K562 (cell line): ENCODE measurements at regions not wholly inside any gene's neighbourhood (a gene's known extent, or its start where the extent isn't known, plus 50 kb on each side); places are given as distances from the start of the nearest gene placed in this dataset.

Source experiments
- ATAC-seq: fragments of 200-7000 bp; cut with Tn5 transposase; 3 replicates; pipeline ENCODE4 v1.9.1; 2020; ENCODE audit warnings: moderate library complexity
- BruUV-seq: library from RNA; stranded (reverse); fragments of 400-500 nt; replicated peaks from 2 replicates; lab custom pipeline; 2021; lab: Mats Ljungman, UMichigan
- CTCF ChIA-PET: fragments of 300-600 bp; formaldehyde crosslinking; extraction: SDS; loops from one replicate; lab custom pipeline; 2021; ENCODE audit warnings: low intra/inter-chr PET ratio; lab: Yijun Ruan, JAX
- POLR2A ChIA-PET: fragments of 300-600, 350-650 bp; sonication (Branson Sonifier 250); formaldehyde crosslinking; extraction: SDS; loops from one replicate; lab custom pipeline; 2021; ENCODE audit warnings: antibody characterized with exemption, inconsistent platforms; lab: Yijun Ruan, JAX
- DNase-seq, 4 experiments: peaks; one replicate each; pipeline versions ENCODE4 v3.0.0 to v3.0.0-alpha.2; 2011 to 2018; ENCODE audit warnings: low spot score in 3 of 4, mixed read lengths in 3 of 4; ENCODE audit errors: extremely low read depth in 1 of 4
- FAIRE-seq: peaks from 2 replicates; lab custom pipeline; 2011; peaks lifted over from hg19 to GRCh38; lab: Jason Lieb, UNC
- H2AFZ ChIP-seq: 2 replicates; pipeline ENCODE4 v1.6.0; 2011; ENCODE audit warnings: low read depth, low read length, control low read depth, inconsistent platforms
- H3K27ac ChIP-seq: fragments of 200-600 bp; 3 replicates; pipeline ENCODE4 v1.8.0; 2011; ENCODE audit warnings: low read depth, mild to moderate bottlenecking, control low read depth, inconsistent platforms, low read length, moderate library complexity, mixed read lengths; ENCODE audit errors: extremely low read depth
- H3K27me3 ChIP-seq, 2 experiments: fragments of 300-600 bp in 1 of 2; 2 replicates in 1 of 2; 3 replicates in 1 of 2; pipeline versions ENCODE4 v1.6.0 to v1.8.0; 2011; ENCODE audit warnings: inconsistent platforms in 2 of 2, low read length in 2 of 2, mild to moderate bottlenecking in 1 of 2, mixed read lengths in 1 of 2, moderate library complexity in 1 of 2; ENCODE audit not compliant: control insufficient read depth in 2 of 2, insufficient read depth in 2 of 2
- H3K36me3 ChIP-seq: fragments of 300-600 bp; 3 replicates; pipeline ENCODE4 v1.8.0; 2011; ENCODE audit warnings: mild to moderate bottlenecking, low read length, inconsistent platforms; ENCODE audit not compliant: control insufficient read depth, insufficient read depth
- H3K4me1 ChIP-seq, 2 experiments: fragments of 200-600 bp in 1 of 2; replicated peaks in 1 of 2; 2 replicates in 1 of 2; 3 replicates in 1 of 2; pipeline versions ENCODE4 v1.5.1 to v1.8.0; 2011; ENCODE audit warnings: inconsistent platforms in 2 of 2, low read length in 2 of 2, mild to moderate bottlenecking in 1 of 2, mixed read lengths in 1 of 2, moderate library complexity in 1 of 2; ENCODE audit not compliant: control insufficient read depth in 2 of 2, insufficient read depth in 2 of 2
- H3K4me2 ChIP-seq: 2 replicates; pipeline ENCODE4 v1.6.1; 2011; ENCODE audit warnings: low read length, control low read depth, inconsistent platforms, mixed read lengths; ENCODE audit not compliant: insufficient read depth
- H3K4me3 ChIP-seq: fragments of 200-600 bp; sonication (generic), shearing (Covaris generic); 2 replicates; pipeline ENCODE4 v1.5.1; 2016; ENCODE audit warnings: control low read depth, inconsistent platforms
- H3K79me2 ChIP-seq: fragments of 200-600 bp; 3 replicates; pipeline ENCODE4 v1.8.0; 2011; ENCODE audit warnings: low read length, inconsistent platforms; ENCODE audit not compliant: control insufficient read depth, insufficient read depth
- H3K9ac ChIP-seq, 2 experiments: 2 replicates each; pipeline versions ENCODE4 v1.6.0 to v1.6.1; 2011; ENCODE audit warnings: low read depth in 2 of 2, low read length in 2 of 2, control low read depth in 1 of 2, inconsistent platforms in 1 of 2, mild to moderate bottlenecking in 1 of 2, mixed read lengths in 1 of 2; ENCODE audit not compliant: insufficient read depth in 1 of 2
- H3K9me1 ChIP-seq: one replicate; pipeline ENCODE4 v1.6.0; 2011; ENCODE audit warnings: inconsistent platforms, mild to moderate bottlenecking, low read length, moderate library complexity; ENCODE audit not compliant: control insufficient read depth, insufficient read depth
- H3K9me3 ChIP-seq: replicated peaks from 2 replicates; pipeline ENCODE4 v1.5.1; 2011; ENCODE audit warnings: low read depth, low read length, inconsistent platforms; ENCODE audit not compliant: control insufficient read depth, insufficient read depth
- H4K20me1 ChIP-seq: replicated peaks from 2 replicates; pipeline ENCODE4 v1.6.1; 2011; ENCODE audit warnings: low read length, inconsistent platforms, mixed read lengths; ENCODE audit not compliant: control insufficient read depth, insufficient read depth
- MAFK ChIP-seq: IDR thresholded peaks from 2 replicates; pipeline ENCODE4 v1.6.1; 2011; ENCODE audit warnings: low read length, improper control_type of control experiment
- OTX1 ChIP-seq: fragments of 450-650 bp; formaldehyde crosslinking; IDR thresholded peaks from 2 replicates; pipeline ENCODE4 v1.4.0; 2022; ENCODE audit warnings: mild to moderate bottlenecking
- RBM14 ChIP-seq: fragments of 200-400 bp; formaldehyde crosslinking; IDR thresholded peaks from 2 replicates; pipeline ENCODE4 v1.6.1; 2018; ENCODE audit warnings: low read depth, mild to moderate bottlenecking, low read length, moderate library complexity, borderline replicate concordance; ENCODE audit not compliant: insufficient read depth
- RBM25 ChIP-seq: fragments of 200-400 bp; formaldehyde crosslinking; IDR thresholded peaks from 2 replicates; pipeline ENCODE4 v1.6.1; 2018; ENCODE audit warnings: low read length, low read depth, moderate library complexity; ENCODE audit not compliant: severe bottlenecking
- SIRT6 ChIP-seq: IDR thresholded peaks from one replicate; pipeline ENCODE4 v1.6.1; 2012; ENCODE audit warnings: low read depth, mild to moderate bottlenecking, control low read depth, inconsistent platforms, low read length, moderate library complexity
- SREBF2 ChIP-seq: sonication (generic); formaldehyde crosslinking; IDR thresholded peaks from 2 replicates; pipeline ENCODE4 v1.4.0; 2020; ENCODE audit warnings: mild to moderate bottlenecking, missing genetic modification reagents
- TAF7 ChIP-seq: fragments of 450-650 bp; IDR thresholded peaks from 2 replicates; pipeline ENCODE4 v1.6.1; 2016; ENCODE audit warnings: missing genetic modification characterization, missing compliant biosample characterization
- ZKSCAN1 ChIP-seq: fragments of 150-350 bp; IDR thresholded peaks from 2 replicates; pipeline ENCODE4 v1.6.1; 2016; ENCODE audit warnings: low read depth, low read length
- ZNF12 ChIP-seq: sonication (generic); formaldehyde crosslinking; IDR thresholded peaks from 2 replicates; pipeline ENCODE4 v1.4.0; 2020; ENCODE audit warnings: mild to moderate bottlenecking, missing genetic modification reagents
- ZNF212 ChIP-seq: fragments of 450-650 bp; formaldehyde crosslinking; IDR thresholded peaks from 2 replicates; pipeline ENCODE4 v1.4.0; 2020; ENCODE audit warnings: mild to moderate bottlenecking
- ZNF444 ChIP-seq: fragments of 250-450 bp; sonication (Bioruptor Pico); IDR thresholded peaks from 2 replicates; pipeline ENCODE4 v1.4.0; 2020; ENCODE audit warnings: mild to moderate bottlenecking, moderate library complexity
- WGBS: fragments of 100-300 bp; shearing (Covaris generic); methylation state at CpG from one replicate; pipeline ENCODE4 v1.1.6; 2016; ENCODE audit warnings: low coverage, mixed read lengths; ENCODE audit not compliant: insufficient coverage; ENCODE audit errors: missing lambda C conversion rate; 5-methylcytosine and 5-hydroxymethylcytosine counted together
- in situ Hi-C: fragments of 300-500 bp; cut with MboI; formaldehyde crosslinking; loops from 4 replicates; pipeline ENCODE4 v1.15.0; 2018; ENCODE audit warnings: inconsistent platforms, mixed read lengths
- intact Hi-C: fragments of 100-400 bp; cut with micrococcal nuclease; formaldehyde crosslinking; loops from 2 replicates; pipeline ENCODE4 v1.14.2; 2022
- TF ChIP-seq, protein P1 (sequence below): fragments of 200-800 bp; sonication (Bioruptor generic); IDR thresholded peaks from 2 replicates; pipeline ENCODE4 v1.6.1; 2017; ENCODE audit warnings: missing genetic modification characterization, missing compliant biosample characterization
- TF ChIP-seq, protein P2 (sequence below): fragments of 250-450 bp; sonication (Bioruptor Pico); IDR thresholded peaks from 2 replicates; pipeline ENCODE4 v1.8.0; 2022; ENCODE audit warnings: inconsistent platforms, mild to moderate bottlenecking, moderate library complexity, borderline replicate concordance
- TF ChIP-seq, protein P3 (sequence below): sonication (generic); formaldehyde crosslinking; IDR thresholded peaks from 2 replicates; pipeline ENCODE4 v1.8.0; 2023; ENCODE audit warnings: mild to moderate bottlenecking, missing genetic modification reagents
- TF ChIP-seq, protein P4 (sequence below): fragments of 150-350 bp; IDR thresholded peaks from 2 replicates; pipeline ENCODE4 v1.6.1; 2014; ENCODE audit warnings: low read depth, mild to moderate bottlenecking, low read length, borderline replicate concordance
- TF ChIP-seq, protein P5 (sequence below): fragments of 250-450 bp; sonication (Bioruptor Pico); IDR thresholded peaks from 2 replicates; pipeline ENCODE4 v1.6.1; 2021; ENCODE audit warnings: mild to moderate bottlenecking

DNA sequence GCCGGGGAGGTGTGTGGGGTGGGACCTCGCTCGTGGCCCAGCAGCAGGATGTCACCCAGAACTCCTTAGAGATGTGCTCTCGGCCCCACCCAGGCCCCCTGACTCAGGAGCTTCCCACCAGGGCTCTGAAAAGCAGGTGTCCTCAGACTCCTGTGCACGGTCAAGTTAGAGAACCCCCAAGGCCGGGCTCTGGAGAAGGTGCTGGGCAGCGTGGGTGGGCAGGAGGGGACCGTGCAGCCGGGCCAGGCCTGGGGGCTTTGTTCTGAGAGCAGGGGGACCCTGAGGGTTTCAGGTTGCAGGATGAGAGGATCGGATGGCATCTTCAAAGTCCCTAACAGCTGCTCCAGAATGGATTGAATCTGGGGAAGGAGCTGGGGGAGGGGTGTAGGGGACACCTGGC lies 164.4 kb upstream of the CIBAR2 start:
- no TSS peak for BruUV-seq
- CTCF ChIA-PET, result interaction anchor here (0.7 to 1.7 kb wide), 2 partner anchors 333 to 442 kb away, joined by 3 to 7 read pairs; no protein-coding TSS in a partner anchor
- Histone ChIP-seq H3K4me3 (no peak overlapping the region), H4K20me1 (peaks cover 32% of the 10 kb centered on the region), H3K79me2 (peaks cover 5% of the 10 kb centered on the region; the same call in 1 of the 3 replicates), H3K9me3 (no peaks in the 10 kb centered on the region), H3K27me3 (no peaks in the 10 kb centered on the region), H3K9ac (no peak overlapping the region), H3K9me1 (no peaks in the 10 kb centered on the region), H3K27ac (no peak overlapping the region), H3K4me2 (no peak overlapping the region), H2AFZ (no peak overlapping the region), H3K4me1 (peaks cover 10 to 45% of the 10 kb centered on the region in 2 experiments), H3K36me3 (no peaks in the 10 kb centered on the region)
- FAIRE-seq (no peak), ATAC-seq (no peak), DNase-seq (no peak)
- POLR2A ChIA-PET, result interaction anchor here (0.6 kb wide), 1 partner anchor 104 kb away, joined by 3 read pairs; no protein-coding TSS in a partner anchor
- WGBS, result 82% methylated on average over 10 of the region's 10 CpGs
- in situ Hi-C loops, result no loop called here
- intact Hi-C loops, result no loop called here
- TF ChIP-seq, protein P1, sequence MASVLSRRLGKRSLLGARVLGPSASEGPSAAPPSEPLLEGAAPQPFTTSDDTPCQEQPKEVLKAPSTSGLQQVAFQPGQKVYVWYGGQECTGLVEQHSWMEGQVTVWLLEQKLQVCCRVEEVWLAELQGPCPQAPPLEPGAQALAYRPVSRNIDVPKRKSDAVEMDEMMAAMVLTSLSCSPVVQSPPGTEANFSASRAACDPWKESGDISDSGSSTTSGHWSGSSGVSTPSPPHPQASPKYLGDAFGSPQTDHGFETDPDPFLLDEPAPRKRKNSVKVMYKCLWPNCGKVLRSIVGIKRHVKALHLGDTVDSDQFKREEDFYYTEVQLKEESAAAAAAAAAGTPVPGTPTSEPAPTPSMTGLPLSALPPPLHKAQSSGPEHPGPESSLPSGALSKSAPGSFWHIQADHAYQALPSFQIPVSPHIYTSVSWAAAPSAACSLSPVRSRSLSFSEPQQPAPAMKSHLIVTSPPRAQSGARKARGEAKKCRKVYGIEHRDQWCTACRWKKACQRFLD (CRISPR knock-in tag), result no peak
- TF ChIP-seq OTX1 (CRISPR knock-in tag) (no peak), RBM25 (no peak), MAFK (no peak), ZNF212 (no peak), TAF7 (tag) (no peak), ZKSCAN1 (no peak), RBM14 (no peak), SREBF2 (CRISPR knock-in tag) (no peak), ZNF444 (CRISPR knock-in tag) (no peak), ZNF12 (CRISPR knock-in tag) (no peak), SIRT6 (no peak)
- TF ChIP-seq, protein P2, sequence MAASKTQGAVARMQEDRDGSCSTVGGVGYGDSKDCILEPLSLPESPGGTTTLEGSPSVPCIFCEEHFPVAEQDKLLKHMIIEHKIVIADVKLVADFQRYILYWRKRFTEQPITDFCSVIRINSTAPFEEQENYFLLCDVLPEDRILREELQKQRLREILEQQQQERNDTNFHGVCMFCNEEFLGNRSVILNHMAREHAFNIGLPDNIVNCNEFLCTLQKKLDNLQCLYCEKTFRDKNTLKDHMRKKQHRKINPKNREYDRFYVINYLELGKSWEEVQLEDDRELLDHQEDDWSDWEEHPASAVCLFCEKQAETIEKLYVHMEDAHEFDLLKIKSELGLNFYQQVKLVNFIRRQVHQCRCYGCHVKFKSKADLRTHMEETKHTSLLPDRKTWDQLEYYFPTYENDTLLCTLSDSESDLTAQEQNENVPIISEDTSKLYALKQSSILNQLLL (CRISPR knock-in tag), result no peak
- TF ChIP-seq, protein P3, sequence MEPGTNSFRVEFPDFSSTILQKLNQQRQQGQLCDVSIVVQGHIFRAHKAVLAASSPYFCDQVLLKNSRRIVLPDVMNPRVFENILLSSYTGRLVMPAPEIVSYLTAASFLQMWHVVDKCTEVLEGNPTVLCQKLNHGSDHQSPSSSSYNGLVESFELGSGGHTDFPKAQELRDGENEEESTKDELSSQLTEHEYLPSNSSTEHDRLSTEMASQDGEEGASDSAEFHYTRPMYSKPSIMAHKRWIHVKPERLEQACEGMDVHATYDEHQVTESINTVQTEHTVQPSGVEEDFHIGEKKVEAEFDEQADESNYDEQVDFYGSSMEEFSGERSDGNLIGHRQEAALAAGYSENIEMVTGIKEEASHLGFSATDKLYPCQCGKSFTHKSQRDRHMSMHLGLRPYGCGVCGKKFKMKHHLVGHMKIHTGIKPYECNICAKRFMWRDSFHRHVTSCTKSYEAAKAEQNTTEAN (CRISPR knock-in tag), result no peak
- TF ChIP-seq, protein P4, sequence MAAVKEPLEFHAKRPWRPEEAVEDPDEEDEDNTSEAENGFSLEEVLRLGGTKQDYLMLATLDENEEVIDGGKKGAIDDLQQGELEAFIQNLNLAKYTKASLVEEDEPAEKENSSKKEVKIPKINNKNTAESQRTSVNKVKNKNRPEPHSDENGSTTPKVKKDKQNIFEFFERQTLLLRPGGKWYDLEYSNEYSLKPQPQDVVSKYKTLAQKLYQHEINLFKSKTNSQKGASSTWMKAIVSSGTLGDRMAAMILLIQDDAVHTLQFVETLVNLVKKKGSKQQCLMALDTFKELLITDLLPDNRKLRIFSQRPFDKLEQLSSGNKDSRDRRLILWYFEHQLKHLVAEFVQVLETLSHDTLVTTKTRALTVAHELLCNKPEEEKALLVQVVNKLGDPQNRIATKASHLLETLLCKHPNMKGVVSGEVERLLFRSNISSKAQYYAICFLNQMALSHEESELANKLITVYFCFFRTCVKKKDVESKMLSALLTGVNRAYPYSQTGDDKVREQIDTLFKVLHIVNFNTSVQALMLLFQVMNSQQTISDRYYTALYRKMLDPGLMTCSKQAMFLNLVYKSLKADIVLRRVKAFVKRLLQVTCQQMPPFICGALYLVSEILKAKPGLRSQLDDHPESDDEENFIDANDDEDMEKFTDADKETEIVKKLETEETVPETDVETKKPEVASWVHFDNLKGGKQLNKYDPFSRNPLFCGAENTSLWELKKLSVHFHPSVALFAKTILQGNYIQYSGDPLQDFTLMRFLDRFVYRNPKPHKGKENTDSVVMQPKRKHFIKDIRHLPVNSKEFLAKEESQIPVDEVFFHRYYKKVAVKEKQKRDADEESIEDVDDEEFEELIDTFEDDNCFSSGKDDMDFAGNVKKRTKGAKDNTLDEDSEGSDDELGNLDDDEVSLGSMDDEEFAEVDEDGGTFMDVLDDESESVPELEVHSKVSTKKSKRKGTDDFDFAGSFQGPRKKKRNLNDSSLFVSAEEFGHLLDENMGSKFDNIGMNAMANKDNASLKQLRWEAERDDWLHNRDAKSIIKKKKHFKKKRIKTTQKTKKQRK, result no peak
- TF ChIP-seq, protein P5, sequence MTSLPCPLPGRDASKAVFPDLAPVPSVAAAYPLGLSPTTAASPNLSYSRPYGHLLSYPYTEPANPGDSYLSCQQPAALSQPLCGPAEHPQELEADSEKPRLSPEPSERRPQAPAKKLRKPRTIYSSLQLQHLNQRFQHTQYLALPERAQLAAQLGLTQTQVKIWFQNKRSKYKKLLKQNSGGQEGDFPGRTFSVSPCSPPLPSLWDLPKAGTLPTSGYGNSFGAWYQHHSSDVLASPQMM (CRISPR knock-in tag), result no peak
